Superior temporal gyrus (tissue), 1 donor: ENCODE measurements at regions not wholly inside any gene's neighbourhood (a gene's known extent, or its start where the extent isn't known, plus 50 kb on each side); places are given as distances from the start of the nearest gene placed in this dataset.
"Not testable (repeated sequence)": the region's sequence is repeated elsewhere in the genome, so short reads cannot be mapped to it uniquely, and the experiment has no call there.

Experiments used
- DNase-seq: peaks from one replicate; pipeline ENCODE4 v3.0.0-alpha.2; 2016; ENCODE audit errors: extremely low spot score

GRCh38 chr2:2798337-2798736, 467.3 kb upstream of the MYT1L start:
- DNase-seq, result no peak

GRCh38 chr2:2797797-2798196, 466.7 kb upstream of the MYT1L start:
- no peak for DNase-seq

GRCh38 chr2:2796207-2796606, 465.1 kb upstream of the MYT1L start:
- DNase-seq, result no peak

- no peak for DNase-seq
Measured at GRCh38 chr2:2795438-2796091, 464.5 kb upstream of the MYT1L start.

- DNase-seq, result no peak
Measured at GRCh38 chr2:2793925-2794560, 463.0 kb upstream of the MYT1L start.

- DNase-seq, result no peak
Measured at GRCh38 chr2:2793514-2793913, 462.4 kb upstream of the MYT1L start.

- no peak for DNase-seq
Measured at GRCh38 chr2:2791606-2792005, 460.5 kb upstream of the MYT1L start.

GRCh38 chr2:2791031-2791430, 460.0 kb upstream of the MYT1L start:
- no peak for DNase-seq

GRCh38 chr2:2788076-2788475, 457.0 kb upstream of the MYT1L start:
- DNase-seq, result no peak

GRCh38 chr2:2787301-2787907, 456.3 kb upstream of the MYT1L start:
- DNase-seq, result peak; percentile 14

GRCh38 chr2:2782007-2782406, 450.9 kb upstream of the MYT1L start:
- no peak for DNase-seq

GRCh38 chr2:2779727-2780126, 448.7 kb upstream of the MYT1L start:
- DNase-seq, result no peak

- DNase-seq, result no peak
Measured at GRCh38 chr2:2777876-2778275, 446.8 kb upstream of the MYT1L start.

GRCh38 chr2:2777213-2777612, 446.1 kb upstream of the MYT1L start:
- DNase-seq, result peak; percentile 44

GRCh38 chr2:2775018-2775417, 443.9 kb upstream of the MYT1L start:
- no peak for DNase-seq

- no peak for DNase-seq
Measured at GRCh38 chr2:2773692-2774091, 442.6 kb upstream of the MYT1L start.

- DNase-seq, result not testable (repeated sequence)
Measured at GRCh38 chr2:2773080-2773479, 442.0 kb upstream of the MYT1L start.

GRCh38 chr2:2771721-2772411, 440.8 kb upstream of the MYT1L start:
- peak; percentile 8 for DNase-seq

GRCh38 chr2:2769481-2770431, 438.7 kb upstream of the MYT1L start:
- peak; percentile 41 for DNase-seq

- no peak for DNase-seq
Measured at GRCh38 chr2:2768476-2768875, 437.4 kb upstream of the MYT1L start.

- no peak for DNase-seq
Measured at GRCh38 chr2:2767837-2768236, 436.8 kb upstream of the MYT1L start.
